Tibial nerve (tissue), 4 donors: ENCODE measurements at regions not wholly inside any gene's neighbourhood (a gene's known extent, or its start where the extent isn't known, plus 50 kb on each side); places are given as distances from the start of the nearest gene placed in this dataset.

Experiments
- DNase-seq, 2 donors: peaks; one replicate each; pipeline ENCODE4 v3.0.0-alpha.2; 2019; ENCODE audit warnings: low spot score in 2 of 2
- H3K27ac ChIP-seq, 4 donors: fragments of 200-600 bp; sonication (generic) in 3 of 4; one replicate each; pipeline ENCODE4 v1.5.1; 2017 to 2019; ENCODE audit warnings: mild to moderate bottlenecking in 1 of 4
- H3K27me3 ChIP-seq, 2 donors: fragments of 200-600 bp; sonication (generic) in 1 of 2; one replicate each; pipeline versions ENCODE4 v1.5.1 to v1.6.0; 2017 to 2019
- H3K36me3 ChIP-seq, 3 donors: fragments of 200-600 bp; sonication (generic); one replicate each; pipeline ENCODE4 v1.5.1; 2018 to 2019
- H3K4me1 ChIP-seq, 4 donors: fragments of 200-600 bp; sonication (generic) in 3 of 4; one replicate each; pipeline ENCODE4 v1.5.1; 2017 to 2019
- H3K4me3 ChIP-seq, 4 donors: fragments of 200-600 bp; sonication (generic) in 3 of 4; one replicate each; pipeline ENCODE4 v1.5.1; 2017 to 2019; ENCODE audit warnings: mild to moderate bottlenecking in 1 of 4, moderate library complexity in 1 of 4
- H3K9me3 ChIP-seq, 4 donors: fragments of 200-600 bp; sonication (generic) in 3 of 4; one replicate each; pipeline ENCODE4 v1.5.1; 2017 to 2019
- EP300 ChIP-seq, 2 donors: sonication (generic); formaldehyde crosslinking; IDR thresholded peaks; one replicate each; pipeline ENCODE4 v1.6.1; 2017; ENCODE audit warnings: antibody characterized with exemption in 2 of 2, mild to moderate bottlenecking in 1 of 2
- POLR2A ChIP-seq, 2 donors: fragments of 450-650 bp; IDR thresholded peaks; one replicate each; pipeline ENCODE4 v1.6.1; 2017; ENCODE audit warnings: antibody characterized with exemption in 2 of 2, mild to moderate bottlenecking in 2 of 2, moderate library complexity in 2 of 2
- WGBS, 2 donors: methylation state at CpG; one replicate each; pipeline ENCODE4 v1.1.5; 2018; 5-methylcytosine and 5-hydroxymethylcytosine counted together
- TF ChIP-seq, protein P1 (sequence below), 5 experiments: fragments of 200-600 bp in 3 of 5; fragments of 450-650 bp in 2 of 5; sonication (generic) in 3 of 5; IDR thresholded peaks; one replicate each; pipeline ENCODE4 v1.5.1; 2016 to 2019; ENCODE audit warnings: antibody characterized with exemption in 5 of 5, mild to moderate bottlenecking in 3 of 5, moderate library complexity in 2 of 5

DNA sequence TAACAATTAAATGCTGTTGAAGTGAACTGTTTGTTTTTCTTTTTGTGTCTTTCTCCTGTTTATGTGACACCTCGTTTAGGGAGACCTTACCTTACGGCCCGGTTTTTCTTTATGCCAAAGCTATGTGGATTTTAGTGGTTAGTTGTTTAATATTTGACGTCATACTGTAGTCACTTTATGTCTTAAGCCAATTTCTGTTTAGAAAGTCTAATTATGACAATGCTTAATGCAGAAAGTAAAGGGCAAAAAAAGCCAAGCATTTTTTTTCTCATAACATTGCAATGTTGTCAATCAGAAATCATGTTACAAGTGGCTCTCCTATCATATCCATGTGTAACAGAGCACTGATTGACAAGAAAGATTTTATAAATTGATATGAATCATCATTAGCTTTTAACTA is 442.5 kb upstream of the ARRDC3 start:
- H3K27me3 ChIP-seq = no peaks in the 10 kb centered on the region
- H3K36me3 ChIP-seq = no peaks in the 10 kb centered on the region
- no peaks in the 10 kb centered on the region for H3K4me1 ChIP-seq
- no peak overlapping the region for H3K4me3 ChIP-seq
- no peak overlapping the region for H3K27ac ChIP-seq
- 66 to 77% methylated on average over 4 of the region's 4 CpGs for WGBS, 2 donors
- DNase-seq = no peak
- no peaks in the 10 kb centered on the region for H3K9me3 ChIP-seq
- TF ChIP-seq, protein P1, sequence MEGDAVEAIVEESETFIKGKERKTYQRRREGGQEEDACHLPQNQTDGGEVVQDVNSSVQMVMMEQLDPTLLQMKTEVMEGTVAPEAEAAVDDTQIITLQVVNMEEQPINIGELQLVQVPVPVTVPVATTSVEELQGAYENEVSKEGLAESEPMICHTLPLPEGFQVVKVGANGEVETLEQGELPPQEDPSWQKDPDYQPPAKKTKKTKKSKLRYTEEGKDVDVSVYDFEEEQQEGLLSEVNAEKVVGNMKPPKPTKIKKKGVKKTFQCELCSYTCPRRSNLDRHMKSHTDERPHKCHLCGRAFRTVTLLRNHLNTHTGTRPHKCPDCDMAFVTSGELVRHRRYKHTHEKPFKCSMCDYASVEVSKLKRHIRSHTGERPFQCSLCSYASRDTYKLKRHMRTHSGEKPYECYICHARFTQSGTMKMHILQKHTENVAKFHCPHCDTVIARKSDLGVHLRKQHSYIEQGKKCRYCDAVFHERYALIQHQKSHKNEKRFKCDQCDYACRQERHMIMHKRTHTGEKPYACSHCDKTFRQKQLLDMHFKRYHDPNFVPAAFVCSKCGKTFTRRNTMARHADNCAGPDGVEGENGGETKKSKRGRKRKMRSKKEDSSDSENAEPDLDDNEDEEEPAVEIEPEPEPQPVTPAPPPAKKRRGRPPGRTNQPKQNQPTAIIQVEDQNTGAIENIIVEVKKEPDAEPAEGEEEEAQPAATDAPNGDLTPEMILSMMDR (IDR thresholded peaks at IDR 0.05) = no peak

DNA sequence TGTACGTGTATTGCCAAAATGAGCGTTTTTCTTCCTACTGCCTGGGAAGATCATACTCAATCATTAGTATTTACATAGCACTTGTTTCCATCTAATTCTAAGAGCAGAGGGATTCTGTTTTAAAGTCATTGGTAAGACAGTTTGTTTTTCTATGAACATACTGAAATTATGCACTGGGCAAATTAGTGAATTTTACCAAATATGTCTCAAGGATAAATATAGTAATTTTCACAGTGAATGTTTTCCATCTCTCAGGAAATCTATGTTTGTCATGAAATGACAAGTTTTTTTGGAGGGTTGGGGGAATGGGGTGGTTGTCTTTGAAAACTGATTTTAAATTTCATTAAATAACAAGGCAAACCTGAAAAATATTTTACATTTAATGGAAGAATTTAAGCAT is 441.3 kb upstream of the ARRDC3 start:
- WGBS, 2 donors = 85 to 87% methylated on average over 2 of the region's 2 CpGs
- Histone ChIP-seq H3K4me1 (no peaks in the 10 kb centered on the region), H3K27ac (no peak overlapping the region), H3K36me3 (no peaks in the 10 kb centered on the region), H3K9me3 (no peaks in the 10 kb centered on the region), H3K4me3 (no peak overlapping the region), H3K27me3 (no peaks in the 10 kb centered on the region)
- TF ChIP-seq EP300 (IDR thresholded peaks at IDR 0.05) (no peak), POLR2A (IDR thresholded peaks at IDR 0.05) (no peak)
- TF ChIP-seq, protein P1 (IDR thresholded peaks at IDR 0.05) = no peak
- no peak for DNase-seq

DNA sequence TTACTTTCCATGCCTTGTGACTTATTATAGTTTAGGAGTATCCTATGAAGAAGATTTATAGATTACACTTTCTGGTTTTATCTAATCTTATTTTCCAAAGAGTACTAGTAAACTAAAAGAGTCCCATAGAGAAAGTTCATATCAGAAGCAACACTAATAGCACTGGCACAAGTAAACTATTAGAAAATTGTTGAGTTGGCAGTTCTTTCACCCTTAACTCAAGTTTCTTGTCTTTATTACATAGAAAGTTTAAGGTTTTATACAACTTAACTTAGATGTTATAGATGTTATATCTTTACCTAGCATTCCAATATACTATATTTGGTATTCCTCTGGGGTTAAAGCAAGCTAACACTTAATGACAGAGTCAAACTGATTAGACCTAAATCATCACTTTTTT is 437.8 kb upstream of the ARRDC3 start:
- Histone ChIP-seq H3K36me3 (no peaks in the 10 kb centered on the region), H3K4me3 (no peak overlapping the region), H3K27me3 (no peaks in the 10 kb centered on the region), H3K9me3 (no peaks in the 10 kb centered on the region), H3K4me1 (no peaks in the 10 kb centered on the region), H3K27ac (no peak overlapping the region)
- no peak for DNase-seq
- TF ChIP-seq, protein P1 (IDR thresholded peaks at IDR 0.05) = no peak
- no peak for TF ChIP-seq EP300 (IDR thresholded peaks at IDR 0.05)
- TF ChIP-seq POLR2A (IDR thresholded peaks at IDR 0.05) = no peak

DNA sequence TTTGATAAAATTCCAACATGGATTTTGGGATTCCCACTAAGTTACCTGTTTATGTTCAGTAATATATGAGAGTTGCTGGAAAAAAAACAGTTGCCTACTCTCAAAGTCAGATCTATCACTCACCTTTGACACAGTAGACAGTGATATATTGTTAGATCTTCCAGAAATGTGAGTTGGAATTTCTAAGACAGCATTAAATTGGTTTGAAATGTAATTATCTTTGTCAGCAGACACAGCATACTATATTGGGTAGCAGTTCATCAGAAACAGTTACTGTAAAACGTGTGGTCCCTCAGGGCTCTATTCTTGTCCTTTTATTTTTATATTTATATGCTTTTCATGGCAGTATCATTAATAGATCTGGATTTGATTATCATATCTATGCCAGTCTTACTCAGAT is 433.6 kb upstream of the ARRDC3 start:
- Histone ChIP-seq H3K27me3 (no peaks in the 10 kb centered on the region), H3K4me1 (no peaks in the 10 kb centered on the region), H3K9me3 (no peaks in the 10 kb centered on the region), H3K4me3 (no peak overlapping the region), H3K27ac (no peak overlapping the region), H3K36me3 (no peaks in the 10 kb centered on the region)
- 0 to 21% methylated on average over 1 of the region's 1 CpG for WGBS, 2 donors
- TF ChIP-seq EP300 (IDR thresholded peaks at IDR 0.05) = no peak
- TF ChIP-seq, protein P1 (IDR thresholded peaks at IDR 0.05) = no peak
- TF ChIP-seq POLR2A (IDR thresholded peaks at IDR 0.05) = no peak
- no peak for DNase-seq

DNA sequence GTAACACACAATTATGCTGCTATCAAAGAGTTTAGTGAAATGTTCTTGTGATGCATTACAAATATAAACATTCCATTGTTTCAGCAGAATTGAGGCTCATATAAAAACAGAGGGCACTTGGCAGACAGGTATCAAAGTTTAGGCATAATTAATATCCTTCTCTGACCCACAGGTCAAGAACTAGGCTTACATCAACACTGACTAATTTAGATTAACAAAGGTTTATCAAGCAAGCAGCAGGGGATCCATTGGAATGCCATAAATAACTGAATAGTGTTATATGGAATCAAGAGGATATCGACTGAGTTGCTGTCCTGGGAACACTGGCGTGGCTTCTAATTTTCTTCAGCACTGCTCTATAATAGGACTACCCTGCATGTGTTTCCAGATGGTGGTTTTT is 414.5 kb upstream of the ARRDC3 start:
- TF ChIP-seq EP300 (IDR thresholded peaks at IDR 0.05) (no peak), POLR2A (IDR thresholded peaks at IDR 0.05) (no peak)
- TF ChIP-seq, protein P1 (IDR thresholded peaks at IDR 0.05) = no peak
- WGBS, 2 donors = 45 to 47% methylated on average over 2 of the region's 2 CpGs
- Histone ChIP-seq H3K9me3 (peaks cover 0 to 8% (median 0%) of the 10 kb centered on the region in 4 donors), H3K4me1 (no peaks in the 10 kb centered on the region), H3K4me3 (no peak overlapping the region), H3K27me3 (no peaks in the 10 kb centered on the region), H3K27ac (no peak overlapping the region), H3K36me3 (no peaks in the 10 kb centered on the region)
- no peak for DNase-seq
